SK-N-SH (cell line): ENCODE measurements at regions not wholly inside any gene's neighbourhood (a gene's known extent, or its start where the extent isn't known, plus 50 kb on each side); places are given as distances from the start of the nearest gene placed in this dataset.

Experiments used
- CTCF ChIA-PET: fragments of 300-600, 350-600 bp; formaldehyde crosslinking; extraction: SDS; loops from one replicate; lab custom pipeline; 2021; lab: Yijun Ruan, JAX
- POLR2A ChIA-PET: fragments of 350-600 bp; sonication (Branson Sonifier 250); formaldehyde crosslinking; extraction: SDS; loops from one replicate; lab custom pipeline; 2020; ENCODE audit warnings: antibody characterized with exemption, inconsistent platforms; lab: Yijun Ruan, JAX
- DNase-seq: peaks from one replicate; pipeline ENCODE4 v3.0.0; 2012
- H2AFZ ChIP-seq: fragments of 200-600 bp; sonication (generic); 2 replicates; pipeline ENCODE4 v1.8.1; 2016; ENCODE audit warnings: antibody characterized with exemption, mild to moderate bottlenecking, low read depth
- H3F3A ChIP-seq: fragments of 200-600 bp; sonication (generic); replicated peaks from 2 replicates; pipeline ENCODE3; 2016; ENCODE audit warnings: antibody characterized with exemption, mild to moderate bottlenecking; ENCODE audit not compliant: insufficient read depth
- H3K27ac ChIP-seq, 2 experiments: fragments of 200-500 bp in 1 of 2; fragments of 200-600 bp in 1 of 2; sonication (Bioruptor generic) in 1 of 2; sonication (generic), shearing (Covaris generic) in 1 of 2; 2 replicates each; pipeline versions ENCODE4 v1.5.1 to v1.6.1; 2014 to 2016; ENCODE audit warnings: low read depth in 2 of 2, inconsistent platforms in 1 of 2, low read length in 1 of 2, mild to moderate bottlenecking in 1 of 2, mixed read lengths in 1 of 2
- H3K27me3 ChIP-seq: fragments of 200-600 bp; sonication (generic), shearing (Covaris generic); 2 replicates; pipeline ENCODE4 v1.6.1; 2016; ENCODE audit warnings: mixed run types; ENCODE audit not compliant: insufficient read depth
- H3K36me3 ChIP-seq, 2 experiments: fragments of 200-500 bp in 1 of 2; fragments of 200-600 bp in 1 of 2; sonication (Bioruptor generic) in 1 of 2; sonication (generic) in 1 of 2; replicated peaks in 1 of 2; 2 replicates each; pipeline versions ENCODE3 to v1.5.1; 2014 to 2016; ENCODE audit warnings: low read length in 1 of 2, mild to moderate bottlenecking in 1 of 2; ENCODE audit not compliant: insufficient read depth in 2 of 2, control insufficient read depth in 1 of 2
- H3K4me1 ChIP-seq, 2 experiments: fragments of 200-500 bp in 1 of 2; fragments of 200-600 bp in 1 of 2; sonication (Bioruptor generic) in 1 of 2; sonication (generic), shearing (Covaris generic) in 1 of 2; 2 replicates each; pipeline versions ENCODE4 v1.5.1 to v1.6.1; 2014 to 2016; ENCODE audit warnings: low read depth in 1 of 2, low read length in 1 of 2, mixed run types in 1 of 2; ENCODE audit not compliant: insufficient read depth in 2 of 2, control insufficient read depth in 1 of 2
- H3K4me2 ChIP-seq: fragments of 200-600 bp; sonication (generic), shearing (Covaris generic); 2 replicates; pipeline ENCODE4 v1.6.1; 2017; ENCODE audit warnings: mixed run types
- H3K4me3 ChIP-seq, 2 experiments: fragments of 200-500 bp in 1 of 2; fragments of 200-600 bp in 1 of 2; sonication (Bioruptor generic) in 1 of 2; sonication (generic), shearing (Covaris generic) in 1 of 2; 2 replicates each; pipeline versions ENCODE4 v1.5.1 to v1.8.1; 2014 to 2016; ENCODE audit warnings: low read depth in 2 of 2, inconsistent platforms in 1 of 2, low read length in 1 of 2, mild to moderate bottlenecking in 1 of 2, mixed read lengths in 1 of 2, moderate library complexity in 1 of 2
- H3K79me2 ChIP-seq: fragments of 200-600 bp; sonication (generic); 2 replicates; pipeline ENCODE4 v1.8.1; 2017; ENCODE audit warnings: mild to moderate bottlenecking; ENCODE audit not compliant: insufficient read depth
- H3K9ac ChIP-seq: fragments of 200-600 bp; sonication (generic); 2 replicates; pipeline ENCODE4 v1.6.1; 2017; ENCODE audit warnings: mixed run types
- H3K9me2 ChIP-seq: fragments of 200-600 bp; sonication (generic); 2 replicates; pipeline ENCODE4 v1.6.1; 2017; ENCODE audit warnings: mixed run types
- H3K9me3 ChIP-seq: fragments of 200-600 bp; sonication (generic); 2 replicates; pipeline ENCODE4 v1.6.1; 2017; ENCODE audit warnings: mixed run types, mild to moderate bottlenecking, moderate library complexity
- H4K20me1 ChIP-seq: fragments of 200-600 bp; sonication (generic); 2 replicates; pipeline ENCODE4 v1.6.1; 2017; ENCODE audit warnings: mild to moderate bottlenecking, mixed run types; ENCODE audit not compliant: insufficient read depth
- CHD2 ChIP-seq: fragments of 150-350 bp; IDR thresholded peaks from 2 replicates; pipeline ENCODE4 v1.6.1; 2018; ENCODE audit warnings: low read length; ENCODE audit not compliant: partially characterized antibody
- EZH2phosphoT487 ChIP-seq: fragments of 200-600 bp; sonication (generic); IDR thresholded peaks from 2 replicates; pipeline ENCODE4 v1.6.1; 2017; ENCODE audit warnings: low read depth, mixed run types, mild to moderate bottlenecking, antibody characterized with exemption, moderate library complexity, borderline replicate concordance
- GABPA ChIP-seq: IDR thresholded peaks from 2 replicates; pipeline ENCODE4 v1.4.0; 2012; ENCODE audit warnings: low read depth, mild to moderate bottlenecking
- MEF2A ChIP-seq: IDR thresholded peaks from 2 replicates; pipeline ENCODE4 v1.4.0; 2012; ENCODE audit warnings: low read depth, borderline replicate concordance
- NFIC ChIP-seq: IDR thresholded peaks from 2 replicates; pipeline ENCODE4 v1.4.0; 2012; ENCODE audit warnings: borderline replicate concordance
- NRF1 ChIP-seq: IDR thresholded peaks from 2 replicates; pipeline ENCODE4 v1.6.1; 2012; ENCODE audit warnings: low read depth, mild to moderate bottlenecking, low read length
- PBX3 ChIP-seq: IDR thresholded peaks from 2 replicates; pipeline ENCODE4; 2012
- POLR2AphosphoS5 ChIP-seq: IDR thresholded peaks from 2 replicates; pipeline ENCODE4 v1.6.1; 2012; ENCODE audit warnings: low read depth, low read length
- RAD21 ChIP-seq: IDR thresholded peaks from 2 replicates; pipeline ENCODE4 v1.6.1; 2012; ENCODE audit warnings: mild to moderate bottlenecking, low read length
- RCOR1 ChIP-seq: fragments of 150-350 bp; IDR thresholded peaks from 2 replicates; pipeline ENCODE4 v1.6.1; 2017; ENCODE audit warnings: antibody characterized with exemption, low read length
- SMC3 ChIP-seq: IDR thresholded peaks from 2 replicates; pipeline ENCODE4 v1.6.1; 2012; ENCODE audit warnings: low read depth, low read length, improper control_type of control experiment
- TAF1 ChIP-seq: IDR thresholded peaks from 2 replicates; pipeline ENCODE4 v1.6.1; 2012; ENCODE audit warnings: low read depth, mild to moderate bottlenecking, low read length, moderate library complexity, borderline replicate concordance
- USF1 ChIP-seq: IDR thresholded peaks from 2 replicates; pipeline ENCODE4 v1.4.0; 2012; ENCODE audit warnings: low read depth, borderline replicate concordance
- TF ChIP-seq, protein P1 (sequence below): IDR thresholded peaks from 2 replicates; pipeline ENCODE4 v1.6.1; 2012; ENCODE audit warnings: mild to moderate bottlenecking, low read depth, low read length, moderate library complexity
- TF ChIP-seq, protein P2 (sequence below): fragments of 200-600 bp; sonication (generic); IDR thresholded peaks from 2 replicates; pipeline ENCODE4 v1.6.1; 2017; ENCODE audit warnings: antibody characterized with exemption, mild to moderate bottlenecking, moderate library complexity

GRCh38 chr7:46072722-46073121, 151.7 kb upstream of the IGFBP3 start:
- H3K9me3 ChIP-seq = no peaks in the 10 kb centered on the region
- DNase-seq = no peak
- H3K9ac ChIP-seq = no peak overlapping the region
- no peak overlapping the region for H3K4me2 ChIP-seq
- ChIA-PET CTCF (interaction anchor here (1.5 kb wide), 1 partner anchor 182 kb away, joined by 3 read pairs; no protein-coding TSS in a partner anchor), POLR2A (no interaction called here)
- H3K27me3 ChIP-seq = no peaks in the 10 kb centered on the region
- H3K27ac ChIP-seq = no peak overlapping the region
- H3K9me2 ChIP-seq = no peaks in the 10 kb centered on the region
- no peaks in the 10 kb centered on the region for H3K36me3 ChIP-seq
- H3K4me1 ChIP-seq = no peaks in the 10 kb centered on the region
- no peaks in the 10 kb centered on the region for H3F3A ChIP-seq
- no peak for TF ChIP-seq NRF1
- TF ChIP-seq CHD2 = no peak
- no peak for TF ChIP-seq SMC3
- TF ChIP-seq USF1 = no peak
- TF ChIP-seq MEF2A = no peak
- no peak for TF ChIP-seq EZH2phosphoT487
- TF ChIP-seq, protein P1, sequence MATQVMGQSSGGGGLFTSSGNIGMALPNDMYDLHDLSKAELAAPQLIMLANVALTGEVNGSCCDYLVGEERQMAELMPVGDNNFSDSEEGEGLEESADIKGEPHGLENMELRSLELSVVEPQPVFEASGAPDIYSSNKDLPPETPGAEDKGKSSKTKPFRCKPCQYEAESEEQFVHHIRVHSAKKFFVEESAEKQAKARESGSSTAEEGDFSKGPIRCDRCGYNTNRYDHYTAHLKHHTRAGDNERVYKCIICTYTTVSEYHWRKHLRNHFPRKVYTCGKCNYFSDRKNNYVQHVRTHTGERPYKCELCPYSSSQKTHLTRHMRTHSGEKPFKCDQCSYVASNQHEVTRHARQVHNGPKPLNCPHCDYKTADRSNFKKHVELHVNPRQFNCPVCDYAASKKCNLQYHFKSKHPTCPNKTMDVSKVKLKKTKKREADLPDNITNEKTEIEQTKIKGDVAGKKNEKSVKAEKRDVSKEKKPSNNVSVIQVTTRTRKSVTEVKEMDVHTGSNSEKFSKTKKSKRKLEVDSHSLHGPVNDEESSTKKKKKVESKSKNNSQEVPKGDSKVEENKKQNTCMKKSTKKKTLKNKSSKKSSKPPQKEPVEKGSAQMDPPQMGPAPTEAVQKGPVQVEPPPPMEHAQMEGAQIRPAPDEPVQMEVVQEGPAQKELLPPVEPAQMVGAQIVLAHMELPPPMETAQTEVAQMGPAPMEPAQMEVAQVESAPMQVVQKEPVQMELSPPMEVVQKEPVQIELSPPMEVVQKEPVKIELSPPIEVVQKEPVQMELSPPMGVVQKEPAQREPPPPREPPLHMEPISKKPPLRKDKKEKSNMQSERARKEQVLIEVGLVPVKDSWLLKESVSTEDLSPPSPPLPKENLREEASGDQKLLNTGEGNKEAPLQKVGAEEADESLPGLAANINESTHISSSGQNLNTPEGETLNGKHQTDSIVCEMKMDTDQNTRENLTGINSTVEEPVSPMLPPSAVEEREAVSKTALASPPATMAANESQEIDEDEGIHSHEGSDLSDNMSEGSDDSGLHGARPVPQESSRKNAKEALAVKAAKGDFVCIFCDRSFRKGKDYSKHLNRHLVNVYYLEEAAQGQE = no peak
- TF ChIP-seq, protein P2, sequence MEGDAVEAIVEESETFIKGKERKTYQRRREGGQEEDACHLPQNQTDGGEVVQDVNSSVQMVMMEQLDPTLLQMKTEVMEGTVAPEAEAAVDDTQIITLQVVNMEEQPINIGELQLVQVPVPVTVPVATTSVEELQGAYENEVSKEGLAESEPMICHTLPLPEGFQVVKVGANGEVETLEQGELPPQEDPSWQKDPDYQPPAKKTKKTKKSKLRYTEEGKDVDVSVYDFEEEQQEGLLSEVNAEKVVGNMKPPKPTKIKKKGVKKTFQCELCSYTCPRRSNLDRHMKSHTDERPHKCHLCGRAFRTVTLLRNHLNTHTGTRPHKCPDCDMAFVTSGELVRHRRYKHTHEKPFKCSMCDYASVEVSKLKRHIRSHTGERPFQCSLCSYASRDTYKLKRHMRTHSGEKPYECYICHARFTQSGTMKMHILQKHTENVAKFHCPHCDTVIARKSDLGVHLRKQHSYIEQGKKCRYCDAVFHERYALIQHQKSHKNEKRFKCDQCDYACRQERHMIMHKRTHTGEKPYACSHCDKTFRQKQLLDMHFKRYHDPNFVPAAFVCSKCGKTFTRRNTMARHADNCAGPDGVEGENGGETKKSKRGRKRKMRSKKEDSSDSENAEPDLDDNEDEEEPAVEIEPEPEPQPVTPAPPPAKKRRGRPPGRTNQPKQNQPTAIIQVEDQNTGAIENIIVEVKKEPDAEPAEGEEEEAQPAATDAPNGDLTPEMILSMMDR = no peak
- no peak for TF ChIP-seq NFIC
- TF ChIP-seq TAF1 = no peak
- TF ChIP-seq GABPA = no peak
- TF ChIP-seq POLR2AphosphoS5 = no peak
- TF ChIP-seq RCOR1 = no peak
- TF ChIP-seq PBX3 = no peak
- no peak for TF ChIP-seq RAD21
- H2AFZ ChIP-seq = no peak overlapping the region
- no peak overlapping the region for H3K4me3 ChIP-seq
- no peaks in the 10 kb centered on the region for H4K20me1 ChIP-seq
- H3K79me2 ChIP-seq = no peaks in the 10 kb centered on the region
